Endothelial cell of umbilical vein (primary cell): ENCODE measurements at regions not wholly inside any gene's neighbourhood (a gene's known extent, or its start where the extent isn't known, plus 50 kb on each side); places are given as distances from the start of the nearest gene placed in this dataset.

Experiments used
- BruUV-seq: library from RNA; stranded (reverse); fragments of 400-500 nt; replicated peaks from 2 replicates; lab custom pipeline; 2021; lab: Mats Ljungman, UMichigan
- CTCF ChIA-PET: fragments of 300-600, 350-600 bp; sonication (Branson Sonifier 250); formaldehyde crosslinking; loops from one replicate; lab custom pipeline; 2021; ENCODE audit warnings: antibody characterized with exemption, inconsistent platforms; lab: Charles Lee
- POLR2A ChIA-PET: fragments of 300-600, 350-600 bp; sonication (Branson Sonifier 250); formaldehyde crosslinking; loops from one replicate; lab custom pipeline; 2021; ENCODE audit warnings: antibody characterized with exemption, inconsistent platforms; lab: Charles Lee
- DNase-seq: peaks from one replicate; pipeline ENCODE4 v3.0.0-alpha.2; 2011; ENCODE audit warnings: low read depth, low spot score
- FAIRE-seq: peaks from 2 replicates; lab custom pipeline; 2011; peaks lifted over from hg19 to GRCh38; lab: Jason Lieb, UNC
- H2AFZ ChIP-seq: 2 replicates; pipeline ENCODE4 v1.6.0; 2012; ENCODE audit warnings: low read depth, low read length, control low read depth, inconsistent platforms
- H3K27ac ChIP-seq: 2 replicates; pipeline ENCODE4 v1.5.1; 2011; ENCODE audit warnings: low read depth, mild to moderate bottlenecking, control low read depth, low read length, moderate library complexity; ENCODE audit not compliant: insufficient read depth
- H3K27me3 ChIP-seq, 2 experiments: 2 replicates each; pipeline versions ENCODE4 v1.6.0 to v1.6.1; 2011; ENCODE audit warnings: low read length in 2 of 2, mixed read lengths in 1 of 2; ENCODE audit not compliant: control insufficient read depth in 2 of 2, insufficient read depth in 2 of 2
- H3K36me3 ChIP-seq, 2 experiments: 2 replicates in 1 of 2; 3 replicates in 1 of 2; pipeline ENCODE4 v1.5.1; 2011; ENCODE audit warnings: low read length in 2 of 2, mild to moderate bottlenecking in 1 of 2, moderate library complexity in 1 of 2; ENCODE audit not compliant: control insufficient read depth in 2 of 2, insufficient read depth in 2 of 2; ENCODE audit errors: extremely low read depth in 1 of 2
- H3K4me1 ChIP-seq: 3 replicates; pipeline ENCODE4 v1.5.1; 2011; ENCODE audit warnings: mild to moderate bottlenecking, low read length; ENCODE audit not compliant: control insufficient read depth, insufficient read depth; ENCODE audit errors: extremely low read depth
- H3K4me2 ChIP-seq: 2 replicates; pipeline ENCODE4 v1.6.1; 2011; ENCODE audit warnings: low read length, control low read depth, mixed read lengths; ENCODE audit not compliant: insufficient read depth
- H3K4me3 ChIP-seq, 3 experiments: fragments of 200-600 bp in 1 of 3; sonication (generic), shearing (Covaris generic) in 1 of 3; replicated peaks in 1 of 3; 2 replicates each; pipeline ENCODE4 v1.5.1; 2011 to 2016; ENCODE audit warnings: control low read depth in 3 of 3, low read length in 3 of 3, mild to moderate bottlenecking in 2 of 3, inconsistent platforms in 1 of 3, low read depth in 1 of 3, moderate library complexity in 1 of 3; ENCODE audit not compliant: insufficient read depth in 1 of 3
- H3K79me2 ChIP-seq: 2 replicates; pipeline ENCODE4 v1.6.0; 2012; ENCODE audit warnings: low read length, inconsistent platforms; ENCODE audit not compliant: control insufficient read depth, insufficient read depth
- H3K9ac ChIP-seq: replicated peaks from 2 replicates; pipeline ENCODE3; 2011; ENCODE audit warnings: low read length, control low read depth; ENCODE audit not compliant: insufficient read depth; ENCODE audit errors: extremely low read depth
- H3K9me1 ChIP-seq: replicated peaks from 3 replicates; pipeline ENCODE4 v1.6.0; 2011; ENCODE audit warnings: mild to moderate bottlenecking, low read length; ENCODE audit not compliant: control insufficient read depth, insufficient read depth; ENCODE audit errors: extremely low read depth
- H3K9me3 ChIP-seq: replicated peaks from 2 replicates; pipeline ENCODE4 v1.5.1; 2012; ENCODE audit warnings: low read length, inconsistent platforms; ENCODE audit not compliant: control insufficient read depth, insufficient read depth
- H4K20me1 ChIP-seq: replicated peaks from 2 replicates; pipeline ENCODE3; 2011; ENCODE audit warnings: mild to moderate bottlenecking, low read length; ENCODE audit not compliant: control insufficient read depth, insufficient read depth; ENCODE audit errors: extremely low read depth
- CTCF ChIP-seq, 2 donors: IDR thresholded peaks; 1 replicate in 1 of 2; 2 replicates in 1 of 2; pipeline ENCODE4 v1.5.1; 2011; ENCODE audit warnings: low read length in 2 of 2, mild to moderate bottlenecking in 2 of 2, moderate library complexity in 2 of 2, control low read depth in 1 of 2, inconsistent platforms in 1 of 2, low read depth in 1 of 2; ENCODE audit not compliant: insufficient read depth in 1 of 2; ENCODE audit errors: extremely low read depth in 1 of 2
- EZH2 ChIP-seq: IDR thresholded peaks from 2 replicates; pipeline ENCODE4 v1.6.1; 2012; ENCODE audit warnings: borderline replicate concordance, low read depth, mild to moderate bottlenecking, moderate library complexity, low read length, inconsistent platforms; ENCODE audit not compliant: severe bottlenecking
- FOS ChIP-seq: IDR thresholded peaks from 2 replicates; pipeline ENCODE4 v1.6.1; 2011; ENCODE audit warnings: mild to moderate bottlenecking, low read length, moderate library complexity, borderline replicate concordance; ENCODE audit not compliant: insufficient read depth
- GATA2 ChIP-seq: IDR thresholded peaks from 2 replicates; pipeline ENCODE4 v1.7.0; 2011; ENCODE audit warnings: low read depth, mild to moderate bottlenecking, moderate library complexity, mixed read lengths, low read length; ENCODE audit not compliant: insufficient read length, insufficient read depth
- JUN ChIP-seq: IDR thresholded peaks from 2 replicates; pipeline ENCODE4 v1.6.1; 2011; ENCODE audit warnings: borderline replicate concordance, low read depth; ENCODE audit not compliant: insufficient read length, insufficient read depth
- MAX ChIP-seq: IDR thresholded peaks from 2 replicates; pipeline ENCODE4 v1.6.1; 2011; ENCODE audit not compliant: insufficient read depth, insufficient read length
- MYC ChIP-seq: IDR thresholded peaks from one replicate; pipeline ENCODE4 v1.6.1; 2011; ENCODE audit warnings: mild to moderate bottlenecking, low read depth, low read length
- POLR2A ChIP-seq: IDR thresholded peaks from 2 replicates; pipeline ENCODE4 v1.6.1; 2012; ENCODE audit warnings: low read depth, mild to moderate bottlenecking, control low read depth, low read length
- POLR2AphosphoS5 ChIP-seq: IDR thresholded peaks from 2 replicates; pipeline ENCODE4 v1.6.1; 2012; ENCODE audit warnings: low read depth, mild to moderate bottlenecking, control low read depth, low read length, moderate library complexity; ENCODE audit not compliant: insufficient read depth
- dilution Hi-C: fragments of 300-500 bp; cut with MboI; formaldehyde crosslinking; loops from one replicate; pipeline ENCODE4 v1.15.0; 2019; ENCODE audit warnings: low sequenced_read_pairs; ENCODE audit not compliant: extremely low pct_ligation_motif_present
- intact Hi-C: fragments of 100-400 bp; cut with micrococcal nuclease; formaldehyde crosslinking; loops from one replicate; pipeline ENCODE4 v1.10.0; 2022

- TF ChIP-seq CTCF (IDR thresholded peaks at IDR 0.05; ENCODE audit: extremely low read depth in 1 of 2, insufficient read depth in 1 of 2, low read depth in 1 of 2, low read length in 2 of 2) (no peak), JUN (no peak), EZH2 (no peak), MAX (no peak), POLR2A (no peak), FOS (no peak), MYC (no peak), POLR2AphosphoS5 (no peak), GATA2 (no peak)
- ChIA-PET POLR2A (no interaction called here), CTCF (interaction anchor here (0.7 to 1.4 kb wide), 2 partner anchors 15 to 103 kb away, joined by 3 to 4 read pairs; no protein-coding TSS in a partner anchor)
- peaks cover 22% of the 10 kb centered on the region for H3K4me1 ChIP-seq
- dilution Hi-C loops (no loop called here), intact Hi-C loops (no loop called here)
- no peaks in the 10 kb centered on the region for H3K9me3 ChIP-seq
- no peak overlapping the region for H2AFZ ChIP-seq
- no peaks in the 10 kb centered on the region for H3K79me2 ChIP-seq
- FAIRE-seq (no peak), DNase-seq (no peak)
- no peak overlapping the region for H3K9ac ChIP-seq
- no peaks in the 10 kb centered on the region for H3K27me3 ChIP-seq
- no peaks in the 10 kb centered on the region for H3K36me3 ChIP-seq
- H3K4me2 ChIP-seq, result no peak overlapping the region
- no peaks in the 10 kb centered on the region for H3K9me1 ChIP-seq
- no peak overlapping the region for H3K27ac ChIP-seq
- BruUV-seq, result no TSS peak
- no peaks in the 10 kb centered on the region for H4K20me1 ChIP-seq
- H3K4me3 ChIP-seq, result no peak overlapping the region
Measured at GRCh38 chr1:184326278-184326677, 60.6 kb upstream of the C1orf21 start.
